Islet of Langerhans (tissue), 1 donor: ENCODE measurements at regions not wholly inside any gene's neighbourhood (a gene's known extent, or its start where the extent isn't known, plus 50 kb on each side); places are given as distances from the start of the nearest gene placed in this dataset.
"Not testable (repeated sequence)": the region's sequence is repeated elsewhere in the genome, so short reads cannot be mapped to it uniquely, and the experiment has no call there.

Experiments
- FAIRE-seq: peaks from one replicate; lab custom pipeline; 2011; peaks lifted over from hg19 to GRCh38; lab: Jason Lieb, UNC

GRCh38 chr1:195915826-195916225 is 692.4 kb downstream of the KCNT2 start:
- no peak for FAIRE-seq

- no peak for FAIRE-seq
Observed at GRCh38 chr1:195909061-195909460, 699.2 kb downstream of the KCNT2 start.

- FAIRE-seq = no peak
Observed at GRCh38 chr1:195908121-195908520, 700.1 kb downstream of the KCNT2 start.

DNA sequence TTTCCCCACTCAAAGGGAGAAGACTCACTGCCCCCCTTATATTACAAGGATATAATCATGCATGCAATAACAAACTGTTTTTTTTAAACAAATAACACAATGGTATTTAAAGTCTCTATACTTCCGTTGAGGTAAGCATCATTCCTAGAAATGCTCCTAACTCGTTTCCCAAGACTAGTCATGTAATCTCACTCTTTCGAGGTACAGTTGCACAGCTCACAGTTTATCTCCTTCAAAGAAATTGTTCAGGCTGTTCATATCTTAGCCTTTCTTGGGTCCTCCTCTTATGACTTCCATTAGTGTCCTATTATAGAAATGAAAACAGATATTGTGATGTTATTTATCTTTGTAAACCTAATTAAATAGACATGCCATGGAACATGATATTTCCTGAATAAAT is 705.0 kb downstream of the KCNT2 start:
- FAIRE-seq = no peak

GRCh38 chr1:195902779-195903178 is 705.5 kb downstream of the KCNT2 start:
- no peak for FAIRE-seq

DNA sequence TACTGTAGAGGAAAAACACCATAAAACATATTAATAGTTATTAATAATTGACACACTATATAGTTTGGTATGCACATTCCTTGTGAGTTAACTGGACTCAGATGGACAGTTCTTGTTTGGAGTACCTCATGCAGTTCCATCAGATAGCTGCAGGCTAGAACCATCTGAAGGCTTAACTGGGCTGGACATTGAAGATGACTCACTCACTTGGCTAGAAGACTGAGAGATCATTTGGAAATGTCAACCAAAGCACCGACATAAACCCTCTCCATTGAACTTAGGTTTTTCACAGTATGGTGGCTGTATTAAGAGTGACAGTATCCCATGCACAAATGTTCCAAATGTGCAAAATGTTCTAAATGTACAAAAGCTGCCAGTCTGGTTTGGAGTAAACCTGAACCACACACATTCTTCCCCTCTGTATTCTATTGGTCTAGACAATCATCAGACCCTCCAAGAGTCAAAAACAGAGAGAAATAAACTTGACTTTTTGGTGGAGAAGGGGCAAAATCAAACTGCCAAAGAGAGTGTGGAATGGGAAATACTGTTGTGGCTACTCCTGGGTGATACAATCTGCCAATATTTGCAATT is 708.4 kb downstream of the KCNT2 start:
- FAIRE-seq = no peak

GRCh38 chr1:195898924-195899323 is 709.3 kb downstream of the KCNT2 start:
- no peak for FAIRE-seq

DNA sequence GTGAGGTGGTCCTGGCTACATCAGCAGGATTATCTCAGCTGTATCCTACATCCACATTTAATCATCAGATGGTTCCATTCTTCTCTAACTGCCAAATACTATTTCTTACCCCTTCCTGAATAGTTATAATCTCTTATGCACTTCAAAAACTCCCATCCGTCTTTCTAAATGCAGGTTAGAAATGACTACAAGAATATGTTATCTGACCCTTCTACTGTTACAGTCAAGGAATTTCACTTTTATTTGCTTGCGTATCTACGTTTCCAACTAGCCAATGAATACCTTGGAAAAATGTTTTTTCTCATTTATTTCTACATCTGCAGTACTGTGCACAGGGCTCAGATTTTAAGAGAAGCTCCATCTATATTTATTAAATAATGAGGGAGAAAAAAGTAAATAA is 709.9 kb downstream of the KCNT2 start:
- FAIRE-seq = no peak

DNA sequence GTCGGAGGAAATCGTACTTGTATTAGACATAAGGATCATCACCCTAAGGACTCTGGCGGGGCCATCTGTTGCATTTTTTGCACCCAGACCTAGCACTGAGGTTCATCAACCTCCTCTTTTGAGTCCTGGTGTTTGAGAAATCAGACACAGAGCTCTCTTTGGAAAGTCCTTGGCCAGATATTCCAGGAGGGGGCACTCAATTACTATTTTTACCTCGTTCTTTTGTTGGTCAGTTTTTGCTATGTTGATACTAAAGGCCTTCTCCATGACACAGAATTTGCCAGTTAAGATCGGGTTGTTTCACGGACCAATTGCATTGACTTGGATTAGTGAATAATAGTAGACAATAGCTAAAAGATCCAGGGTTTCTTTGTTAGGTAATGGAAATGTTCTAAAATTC is 711.2 kb downstream of the KCNT2 start:
- FAIRE-seq = no peak

GRCh38 chr1:195894411-195894810 is 713.8 kb downstream of the KCNT2 start:
- no peak for FAIRE-seq

DNA sequence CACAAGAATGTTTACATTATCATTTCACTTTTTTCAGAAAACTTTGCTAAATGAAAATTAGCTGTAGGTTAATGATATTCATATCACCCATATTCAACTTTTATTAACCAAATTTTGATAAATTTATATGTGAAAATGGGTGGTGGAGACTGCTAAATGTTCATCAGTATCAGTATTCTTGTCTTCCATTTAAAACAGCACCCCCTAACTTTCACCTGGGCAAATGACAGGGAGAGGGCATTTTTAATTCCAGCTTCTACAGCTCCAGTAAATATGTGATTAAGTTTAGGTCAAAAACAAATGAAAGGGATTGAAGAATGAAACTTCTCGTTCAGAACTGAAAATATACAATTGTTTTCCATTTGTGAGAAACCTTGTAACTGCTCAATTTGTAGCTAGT is 722.2 kb downstream of the KCNT2 start:
- FAIRE-seq = no peak

- no peak for FAIRE-seq
Observed at GRCh38 chr1:195878478-195878877, 729.8 kb downstream of the KCNT2 start.

- no peak for FAIRE-seq
Observed at GRCh38 chr1:195876792-195877191, 731.4 kb downstream of the KCNT2 start.

DNA sequence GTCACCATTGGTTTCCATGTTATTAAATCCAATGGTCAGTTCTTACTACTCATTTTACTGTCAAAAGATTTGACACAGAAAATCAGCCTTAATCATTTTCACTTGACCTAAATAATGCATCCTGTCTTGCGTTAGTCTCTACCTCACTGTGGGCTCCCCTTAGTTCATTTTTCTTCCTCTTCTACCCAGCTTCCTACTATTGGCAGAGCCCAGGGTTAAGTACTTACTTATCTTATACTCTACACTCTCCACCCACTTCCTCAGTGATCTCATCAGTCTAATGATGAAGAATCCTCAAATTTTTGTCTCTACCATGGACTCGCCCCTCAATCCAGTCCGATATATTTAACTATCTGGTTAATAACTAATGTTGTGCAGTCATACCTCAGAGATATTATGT is 735.9 kb downstream of the KCNT2 start:
- FAIRE-seq = no peak

DNA sequence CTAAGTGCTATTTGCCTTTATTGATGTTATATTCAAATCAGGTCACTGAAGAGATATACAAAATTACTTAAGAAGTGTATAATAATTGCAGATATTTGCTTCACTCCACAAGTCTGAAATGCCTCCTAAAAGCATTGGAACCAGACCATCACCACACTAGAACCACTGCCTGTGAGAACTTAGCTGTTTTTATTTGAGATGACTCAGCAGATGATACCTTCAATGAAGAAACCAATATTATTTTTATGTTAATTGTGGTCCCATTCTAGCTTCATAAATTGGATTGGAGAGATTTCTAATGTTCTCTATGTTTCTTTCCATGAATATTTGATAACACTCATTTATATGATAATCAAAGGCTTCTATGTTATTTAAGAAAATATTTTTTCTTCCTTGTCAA is 740.6 kb downstream of the KCNT2 start:
- no peak for FAIRE-seq

DNA sequence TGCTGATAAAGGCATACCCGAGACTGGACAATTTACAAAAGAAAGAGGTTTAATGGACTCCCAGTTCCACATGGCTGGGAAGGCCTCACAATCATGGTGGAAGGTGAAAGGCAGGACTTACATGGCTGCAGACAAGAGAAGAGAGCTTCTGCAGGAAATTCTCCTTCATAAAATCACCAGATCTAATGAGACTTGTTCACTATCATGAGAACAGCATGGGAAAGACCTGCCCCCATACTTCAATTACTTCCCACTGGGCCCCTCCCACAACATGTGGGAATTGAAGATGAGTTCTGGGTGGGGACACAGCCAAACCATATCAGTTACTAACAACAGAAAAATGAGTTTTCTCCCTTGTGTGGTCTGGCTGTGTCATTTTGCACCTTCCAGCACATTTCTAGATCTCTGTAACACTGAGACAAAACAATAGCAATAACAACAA is 741.4 kb downstream of the KCNT2 start:
- no peak for FAIRE-seq

GRCh38 chr1:195866091-195866780 is 742.0 kb downstream of the KCNT2 start:
- no peak for FAIRE-seq

DNA sequence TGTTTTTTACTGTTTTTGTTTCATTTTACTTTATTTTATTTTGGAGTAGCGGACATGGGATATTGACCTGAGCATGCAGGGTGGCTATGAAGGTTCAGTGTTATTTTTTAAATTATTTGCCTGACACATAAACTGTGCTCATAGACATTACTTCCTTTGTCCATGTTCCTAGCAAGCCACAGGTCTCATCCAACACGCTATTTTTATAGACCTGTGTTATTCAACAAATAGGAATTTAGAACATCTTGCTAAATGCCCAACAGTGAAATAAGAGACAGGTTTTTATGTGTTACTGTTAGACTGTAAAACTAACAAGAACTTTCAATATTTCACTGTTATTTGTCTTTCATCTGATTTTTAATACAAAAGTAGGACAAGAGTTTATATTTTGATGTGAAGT is 756.4 kb downstream of the KCNT2 start:
- no peak for FAIRE-seq

- no peak for FAIRE-seq
Observed at GRCh38 chr1:195851016-195851601, 757.1 kb downstream of the KCNT2 start.

DNA sequence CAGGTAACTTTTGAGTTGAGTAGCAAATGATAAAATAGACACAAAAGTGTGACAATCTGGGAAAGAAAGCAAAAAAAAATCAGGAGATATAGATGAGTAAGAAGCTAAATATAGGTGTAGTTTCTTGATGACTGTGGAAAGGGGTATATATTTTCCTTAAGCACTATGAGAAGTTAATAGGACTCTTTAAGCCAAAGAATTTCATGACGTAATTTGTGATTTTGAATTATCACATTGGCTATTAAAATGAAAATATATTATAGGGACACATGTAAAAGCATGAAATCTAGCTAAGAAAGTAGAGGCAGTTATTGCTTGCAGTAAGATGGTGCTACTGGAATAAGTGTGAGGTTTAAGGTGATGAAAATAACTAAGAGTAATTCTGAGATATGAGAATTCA is 759.1 kb downstream of the KCNT2 start:
- FAIRE-seq = no peak

GRCh38 chr1:195847957-195848875 is 760.0 kb downstream of the KCNT2 start:
- FAIRE-seq = not testable (repeated sequence)

- FAIRE-seq = no peak
Observed at GRCh38 chr1:195831789-195832188, 776.5 kb downstream of the KCNT2 start.

- FAIRE-seq = no peak
Observed at GRCh38 chr1:195828325-195828724, 779.9 kb downstream of the KCNT2 start.
